Activated T-cell treated with anti-CD3 and anti-CD28 coated beads, Interleukin-2, amount 50 U/mL, for 48 hours (primary cell): ENCODE measurements at regions not wholly inside any gene's neighbourhood (a gene's known extent, or its start where the extent isn't known, plus 50 kb on each side); places are given as distances from the start of the nearest gene placed in this dataset.

ENCODE experiments used
- DNase-seq, 2 experiments: peaks; one replicate each; pipeline ENCODE4 v3.0.0-alpha.2; 2020

- DNase-seq, result no peak
These were observed 107.9 kb upstream of the ZNF366 start for GRCh38 chr5:72615061-72615460.

DNA sequence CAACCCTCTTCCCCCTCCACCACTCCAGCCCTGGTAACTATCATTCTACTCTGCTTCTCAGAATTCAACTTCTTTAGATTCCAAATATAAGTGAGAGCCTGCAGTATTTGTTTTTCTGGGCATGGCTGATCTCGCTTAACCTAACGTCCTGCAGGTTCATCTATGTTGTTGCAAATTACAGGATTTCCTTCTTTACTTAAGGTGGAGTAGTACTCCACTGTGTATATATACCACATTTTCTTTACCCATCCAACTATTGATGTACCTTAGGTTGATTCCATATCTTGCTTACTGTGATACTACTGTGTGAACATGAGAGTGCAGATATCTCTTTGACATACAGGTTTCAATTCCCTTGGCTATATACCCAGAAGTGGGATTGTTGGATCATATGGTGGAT lies 106.3 kb upstream of the ZNF366 start:
- DNase-seq, result no peak

- DNase-seq, result no peak
These were observed 105.6 kb upstream of the ZNF366 start for GRCh38 chr5:72612810-72613209.

DNA sequence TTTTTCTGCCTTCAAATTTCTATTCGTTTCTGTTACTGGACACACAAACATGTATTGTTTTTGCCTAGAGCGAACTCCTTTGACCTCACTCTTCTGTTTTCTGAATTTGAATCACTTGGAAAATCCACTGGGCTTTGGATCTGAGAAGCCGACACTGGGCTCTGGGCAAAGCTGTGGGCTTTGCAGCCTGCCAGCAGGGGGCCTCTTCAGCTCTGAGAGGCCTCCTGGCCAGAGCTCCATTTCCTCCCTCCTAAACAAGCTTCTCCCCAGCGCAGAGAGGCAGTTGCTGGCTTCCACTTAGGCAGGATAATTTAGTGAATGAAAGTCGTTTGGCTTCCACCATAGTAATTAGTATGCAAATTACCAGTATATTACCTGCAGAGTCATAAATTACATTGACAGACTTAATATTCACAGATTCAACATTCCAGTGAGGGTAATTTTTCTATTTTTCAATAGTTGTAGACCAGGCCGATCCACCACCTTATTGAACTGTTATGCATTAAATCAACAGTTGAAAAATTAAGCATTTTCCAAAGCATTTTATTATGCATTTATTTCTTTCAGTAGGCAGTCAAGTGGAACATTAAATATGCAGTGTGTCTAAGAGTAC lies 104.0 kb upstream of the ZNF366 start:
- DNase-seq, result peak; percentile 45 to 59

DNA sequence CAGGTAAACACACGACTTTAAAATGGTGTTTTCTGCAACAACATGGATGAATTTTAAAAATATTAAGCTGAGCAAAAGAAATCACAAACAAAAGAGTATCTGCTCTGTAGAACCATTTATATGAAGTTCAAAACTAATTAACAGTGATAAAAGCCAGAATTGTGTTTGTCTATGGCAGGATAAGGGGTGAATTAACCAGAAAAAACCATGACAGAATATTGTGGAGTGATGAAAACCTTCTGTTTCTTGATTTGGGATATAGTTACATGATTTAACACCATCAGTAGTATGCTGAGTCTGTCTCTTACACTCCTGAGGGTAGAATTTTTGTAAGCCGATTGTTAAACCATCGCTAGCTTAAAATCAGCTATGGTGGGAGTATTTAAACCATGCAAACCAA lies 101.7 kb upstream of the ZNF366 start:
- DNase-seq, result no peak

DNA sequence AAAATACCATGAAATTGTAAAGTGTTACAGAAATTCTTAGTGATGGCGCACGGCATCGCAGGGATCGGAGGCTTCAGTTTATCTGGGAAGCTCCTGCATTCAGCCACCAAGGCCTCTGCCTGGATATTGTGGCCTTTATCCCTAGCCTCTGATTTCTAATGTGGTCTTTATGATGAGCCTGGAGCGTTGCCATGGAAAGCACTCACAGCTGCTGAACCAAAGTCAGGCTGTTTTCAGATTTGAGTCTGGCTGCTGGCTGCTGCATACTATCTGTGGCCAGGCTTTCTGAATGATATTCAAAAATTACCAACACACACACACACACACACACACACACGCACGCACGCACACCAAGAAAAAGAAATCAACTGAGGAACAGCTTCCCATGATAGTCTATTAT lies 101.1 kb upstream of the ZNF366 start:
- no peak for DNase-seq

DNA sequence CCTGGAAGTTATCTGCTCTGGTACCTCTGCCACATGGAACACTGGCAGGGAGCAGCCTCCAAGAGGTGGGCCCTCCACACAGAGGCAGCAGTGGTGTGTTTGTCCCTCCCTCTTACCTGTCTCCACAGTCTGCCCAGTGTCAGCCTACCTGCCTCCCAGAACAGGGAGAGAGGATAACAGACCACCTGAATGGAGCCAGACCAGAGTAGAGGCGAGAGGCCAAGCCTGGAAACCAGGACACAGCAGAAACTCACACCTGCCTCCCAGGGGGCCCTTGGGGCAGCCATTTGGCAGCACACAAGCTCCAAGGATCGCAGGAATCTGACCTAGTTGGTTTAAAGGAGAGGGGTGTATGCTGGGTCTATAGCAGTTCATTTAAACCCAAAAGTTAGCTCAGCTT lies 100.2 kb upstream of the ZNF366 start:
- DNase-seq, result no peak

DNA sequence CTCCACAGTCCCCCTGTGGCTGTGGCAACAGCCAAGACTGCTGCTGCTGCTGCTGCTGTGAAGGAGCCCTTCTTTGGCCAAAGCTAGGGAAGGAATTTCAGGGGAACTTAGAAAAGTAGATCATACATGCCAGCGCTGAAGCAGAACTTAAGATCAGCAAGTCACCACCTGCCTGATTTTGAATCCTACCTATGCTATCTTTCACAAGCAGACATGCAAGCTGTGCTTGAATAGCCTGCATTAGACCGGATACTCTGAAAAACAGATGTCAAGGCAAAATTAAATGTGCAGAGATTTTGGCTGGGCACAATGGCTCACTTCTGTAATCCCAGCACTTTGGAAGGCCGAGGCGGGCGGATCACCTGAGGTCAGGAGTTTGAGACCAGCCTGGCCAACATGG lies 99.3 kb upstream of the ZNF366 start:
- DNase-seq, result no peak

- DNase-seq, result no peak
These were observed 98.4 kb upstream of the ZNF366 start for GRCh38 chr5:72605632-72606031.

- no peak for DNase-seq
These were observed 97.6 kb upstream of the ZNF366 start for GRCh38 chr5:72604798-72605154.

GRCh38 chr5:72604111-72604797 lies 97.0 kb upstream of the ZNF366 start:
- DNase-seq, result no peak

DNA sequence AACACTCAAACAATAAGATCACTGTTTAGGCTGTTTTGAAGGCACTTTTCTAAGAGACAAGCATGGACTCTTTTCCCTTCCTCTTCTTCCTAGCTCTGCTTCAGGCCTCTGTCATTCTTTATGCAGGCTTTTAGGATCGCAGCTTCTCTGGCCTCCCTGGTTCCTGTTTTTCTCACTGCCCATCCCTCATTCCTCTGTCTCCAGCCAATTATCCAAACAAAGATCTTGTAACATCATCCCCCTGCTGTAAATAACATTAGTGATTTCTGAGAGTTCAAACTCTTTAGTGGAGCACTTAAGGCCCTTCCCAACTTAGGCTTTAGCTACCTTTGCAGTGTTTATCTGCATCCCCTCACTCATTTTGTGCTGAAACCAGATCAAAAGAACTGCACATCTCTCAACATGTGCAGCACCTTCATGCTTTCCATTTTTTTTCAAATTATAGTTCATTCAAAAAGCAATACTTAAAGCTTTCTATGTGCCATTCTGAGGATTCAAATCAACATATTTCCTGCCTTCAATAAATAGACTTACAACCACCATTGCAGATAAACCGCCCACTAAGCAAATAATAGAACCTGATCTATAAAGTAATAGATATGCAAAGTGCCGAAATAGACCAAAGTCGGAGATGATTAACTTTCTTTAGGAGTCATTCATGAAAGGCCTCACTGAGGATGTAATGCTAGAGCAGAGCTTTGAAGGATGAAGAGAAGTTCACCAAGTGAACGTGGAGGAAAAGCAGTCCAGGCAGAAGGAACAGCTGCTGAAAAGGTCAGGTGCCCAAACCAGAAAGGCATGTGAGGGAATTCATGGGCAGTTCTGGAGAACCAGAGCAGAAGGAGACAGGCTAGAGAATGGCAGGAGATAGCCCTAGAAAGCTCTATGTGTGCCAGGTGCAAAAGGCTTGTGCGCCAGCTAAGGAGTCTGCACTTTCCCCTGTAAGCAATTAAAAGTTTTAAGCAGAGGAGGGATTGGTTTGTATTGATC lies 95.8 kb upstream of the ZNF366 start:
- DNase-seq, result no peak

GRCh38 chr5:72601861-72602260 lies 94.7 kb upstream of the ZNF366 start:
- DNase-seq, result no peak

DNA sequence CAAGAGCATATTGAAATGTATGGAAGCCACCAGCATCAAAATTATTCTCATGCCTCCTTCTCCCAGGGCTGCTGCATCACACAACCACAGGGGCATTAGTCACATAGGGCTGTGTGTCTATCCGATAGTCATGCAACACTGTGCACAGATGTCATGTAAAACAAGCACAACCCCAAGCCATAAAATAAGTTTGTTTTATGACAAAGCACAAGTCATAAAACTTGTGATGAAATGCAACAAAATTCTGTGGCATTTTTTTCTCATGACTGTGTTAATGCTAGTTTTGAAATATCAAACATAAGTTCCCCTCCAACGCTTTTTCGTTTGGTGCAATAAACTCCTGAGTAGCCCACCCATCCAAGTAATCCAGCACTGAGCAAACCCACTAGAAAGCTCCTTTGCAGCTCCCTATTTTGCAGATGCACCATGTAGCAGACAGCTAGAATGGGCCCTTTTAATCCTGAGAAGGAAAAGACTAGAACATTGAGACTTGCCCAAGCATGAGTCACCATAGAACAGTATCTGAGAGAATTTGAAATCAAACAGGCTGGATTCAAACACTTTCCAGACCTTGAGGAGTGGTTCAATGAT lies 93.3 kb upstream of the ZNF366 start:
- DNase-seq, result no peak

DNA sequence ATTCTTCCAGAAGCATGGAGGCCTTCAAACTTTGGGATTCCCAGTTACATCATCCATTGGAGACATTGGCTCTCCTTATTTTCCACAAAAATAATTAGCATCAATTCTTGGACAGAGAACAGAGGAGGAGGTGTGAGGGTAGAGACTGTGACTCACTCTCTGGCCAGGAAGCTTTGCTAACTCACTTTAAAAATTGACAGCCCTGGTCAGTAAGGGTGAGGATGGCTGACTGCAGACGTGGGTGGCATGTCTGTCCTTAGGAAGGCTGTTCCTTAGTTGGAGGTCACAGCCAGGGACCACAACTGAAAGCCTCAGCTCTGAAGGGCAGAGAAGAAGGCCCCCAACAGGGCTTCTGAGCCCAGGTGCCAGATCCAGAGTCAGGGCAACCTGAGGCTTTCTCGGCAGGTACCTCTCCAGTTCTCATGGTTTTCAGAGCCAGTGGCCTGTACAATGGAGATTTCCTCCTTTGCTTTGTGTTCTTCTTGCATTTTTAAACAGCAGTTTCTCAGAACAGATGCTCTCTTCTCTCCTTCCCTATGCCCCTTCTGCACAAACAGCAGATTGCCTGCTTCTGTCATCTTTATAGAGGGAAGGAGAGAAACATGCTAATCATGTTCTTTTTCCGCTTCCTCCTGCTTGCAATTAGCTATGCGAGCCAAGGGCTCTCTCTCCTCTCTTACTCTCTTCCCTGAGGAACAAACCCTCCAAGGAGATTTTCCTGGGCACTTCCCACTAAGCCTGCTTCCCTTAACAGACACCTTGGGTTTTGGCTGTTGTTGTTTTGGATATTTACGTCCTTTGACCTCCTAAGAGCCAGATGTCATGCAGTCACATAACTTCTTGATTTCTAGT lies 92.5 kb upstream of the ZNF366 start:
- no peak for DNase-seq

DNA sequence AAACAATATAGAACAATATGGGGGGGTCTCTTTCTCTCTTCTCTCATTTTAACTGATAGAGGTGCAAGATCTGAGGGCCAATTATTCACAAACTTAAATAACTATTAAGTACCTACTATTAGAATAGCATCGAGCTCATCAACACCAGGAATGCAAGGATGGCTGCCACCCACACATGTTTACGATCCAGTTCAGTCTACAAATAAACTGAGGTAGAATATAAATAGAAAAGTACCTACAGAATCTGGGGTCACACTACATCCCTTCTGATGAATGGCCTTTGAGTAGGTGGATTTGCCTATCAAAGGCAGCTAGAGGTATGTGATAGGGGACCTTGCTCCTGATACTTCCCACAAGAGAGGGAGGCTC lies 91.8 kb upstream of the ZNF366 start:
- no peak for DNase-seq

DNA sequence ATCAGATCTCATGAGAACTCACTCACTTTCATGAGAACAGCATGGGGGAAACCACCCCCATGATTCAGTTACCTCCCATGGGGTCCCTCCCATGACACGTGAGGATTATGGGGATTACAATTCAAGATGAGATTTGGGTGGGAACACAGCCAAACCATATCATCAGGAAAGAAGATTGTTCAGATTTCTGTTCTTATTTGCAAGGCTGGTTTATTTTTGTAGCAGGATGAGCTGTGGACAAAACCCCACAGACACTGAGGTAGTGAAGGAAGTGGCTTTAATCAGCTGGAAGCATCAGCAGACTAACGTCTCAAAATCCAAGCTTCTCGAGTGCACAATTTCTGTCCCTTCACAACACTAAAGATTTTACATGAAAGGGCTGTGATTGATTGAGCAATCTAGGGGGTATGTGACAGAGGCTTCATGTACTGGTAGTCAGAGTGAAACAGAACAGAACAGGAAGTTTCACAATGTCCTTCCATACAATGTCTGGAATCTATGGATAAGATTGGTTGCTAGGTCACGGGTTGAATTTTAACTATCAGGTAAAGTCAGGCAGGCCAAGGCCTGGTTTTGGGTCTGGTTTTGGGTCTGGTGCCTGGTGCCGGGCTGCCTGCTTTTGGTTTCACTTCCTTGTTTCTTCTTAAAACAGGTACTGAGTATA lies 91.3 kb upstream of the ZNF366 start:
- DNase-seq, result no peak

- DNase-seq, result no peak
These were observed 90.3 kb upstream of the ZNF366 start for GRCh38 chr5:72597456-72597948.

- no peak for DNase-seq
These were observed 89.7 kb upstream of the ZNF366 start for GRCh38 chr5:72596956-72597355.

DNA sequence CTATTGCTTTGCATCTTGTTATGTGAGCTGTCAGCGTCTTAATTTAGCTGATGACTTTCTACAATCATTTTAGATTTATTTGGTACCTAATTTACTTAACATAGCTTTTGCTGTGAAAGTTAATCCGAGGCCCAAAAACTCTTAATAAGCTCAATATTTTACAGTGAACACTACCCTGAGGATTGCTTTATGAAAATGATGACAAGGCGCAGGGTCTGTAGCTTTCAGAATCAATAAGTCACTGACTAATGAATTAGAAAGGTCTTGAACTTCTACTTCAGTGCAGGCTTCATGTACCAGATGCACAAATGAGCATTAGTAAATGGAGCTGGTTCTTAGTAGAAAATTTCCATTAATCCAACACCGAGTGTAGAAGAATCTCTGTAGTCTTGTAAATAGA lies 81.4 kb upstream of the ZNF366 start:
- no peak for DNase-seq

DNA sequence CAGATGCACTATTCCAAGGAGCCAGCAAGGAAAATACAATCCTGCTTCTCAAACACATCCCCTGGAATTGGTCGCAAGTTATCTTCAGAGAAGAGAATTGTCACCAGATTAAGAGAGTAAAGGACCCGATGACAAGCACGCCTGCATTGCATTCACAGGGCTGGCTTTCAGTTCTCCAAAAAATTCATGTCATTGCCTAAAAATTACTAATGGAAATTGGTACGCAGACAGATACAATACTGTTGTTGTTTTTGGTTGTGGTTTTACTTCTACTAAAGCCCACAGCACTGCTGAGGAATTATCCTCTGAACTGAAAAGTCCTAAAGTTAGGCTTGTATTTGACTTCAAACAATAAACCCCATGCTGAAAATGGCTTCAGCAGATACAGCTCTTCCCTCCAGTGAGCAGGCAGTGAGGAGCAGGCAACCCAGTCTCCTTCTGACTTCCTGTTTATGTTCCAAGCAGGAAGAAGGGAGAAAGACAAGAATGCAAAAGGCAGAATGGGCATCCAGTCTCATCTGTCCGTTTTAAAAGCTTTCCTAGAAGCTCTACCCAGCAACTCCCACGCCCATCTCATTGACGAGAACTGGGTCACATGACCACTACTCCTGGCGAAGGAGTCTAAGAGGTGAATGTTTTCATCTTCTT lies 80.6 kb upstream of the ZNF366 start:
- no peak for DNase-seq
